RWPE1 (cell line): ENCODE measurements at regions not wholly inside any gene's neighbourhood (a gene's known extent, or its start where the extent isn't known, plus 50 kb on each side); places are given as distances from the start of the nearest gene placed in this dataset.

ENCODE experiments used
- CTCF ChIA-PET: fragments of 350-600 bp; sonication (Branson Sonifier 250); formaldehyde crosslinking; extraction: SDS; loops from one replicate; lab custom pipeline; 2021; lab: Yijun Ruan, JAX
- POLR2A ChIA-PET: fragments of 400-600 bp; formaldehyde crosslinking; extraction: SDS; loops from one replicate; lab custom pipeline; 2020; ENCODE audit warnings: antibody characterized with exemption; ENCODE audit not compliant: low non-redundant PET; lab: Yijun Ruan, JAX
- DNase-seq: peaks from one replicate; pipeline ENCODE4 v3.0.0; 2012; ENCODE audit warnings: low spot score
- H3K27ac ChIP-seq: fragments of 450-650 bp; 2 replicates; pipeline ENCODE4 v1.5.1; 2017
- CTCF ChIP-seq: fragments of 450-650 bp; conservative IDR thresholded peaks from 2 replicates; pipeline ENCODE4 v1.5.1; 2017; ENCODE audit warnings: low read depth, mild to moderate bottlenecking

- CTCF ChIA-PET, result no interaction called here
- H3K27ac ChIP-seq, result no peak overlapping the region
- POLR2A ChIA-PET, result no interaction called here
- no peak for DNase-seq
- no peak for TF ChIP-seq CTCF
Observed at GRCh38 chr4:15368856-15369255, 59.0 kb upstream of the C1QTNF7 start.

GRCh38 chr4:15370296-15370695, 57.5 kb upstream of the C1QTNF7 start:
- H3K27ac ChIP-seq, result no peak overlapping the region
- CTCF ChIA-PET, result no interaction called here
- DNase-seq, result no peak
- POLR2A ChIA-PET, result no interaction called here
- no peak for TF ChIP-seq CTCF

GRCh38 chr4:15373363-15373762, 54.5 kb upstream of the C1QTNF7 start:
- TF ChIP-seq CTCF, result no peak
- CTCF ChIA-PET, result no interaction called here
- POLR2A ChIA-PET, result no interaction called here
- DNase-seq, result no peak
- H3K27ac ChIP-seq, result no peak overlapping the region

- POLR2A ChIA-PET, result no interaction called here
- DNase-seq, result no peak
- CTCF ChIA-PET, result no interaction called here
- H3K27ac ChIP-seq, result no peak overlapping the region
- no peak for TF ChIP-seq CTCF
Observed at GRCh38 chr4:15374656-15375055, 53.2 kb upstream of the C1QTNF7 start.

- no peak for TF ChIP-seq CTCF
- ChIA-PET CTCF (interaction anchor here (0.5 kb wide), 1 partner anchor 20 kb away, joined by 7 read pairs; no protein-coding TSS in a partner anchor), POLR2A (no interaction called here)
- DNase-seq, result no peak
- H3K27ac ChIP-seq, result no peak overlapping the region
Observed at GRCh38 chr4:15375667-15376066, 52.2 kb upstream of the C1QTNF7 start.

GRCh38 chr4:15376145-15376544, 51.7 kb upstream of the C1QTNF7 start:
- DNase-seq, result no peak
- ChIA-PET CTCF (interaction anchor here (0.5 kb wide), 1 partner anchor 20 kb away, joined by 7 read pairs; no protein-coding TSS in a partner anchor), POLR2A (no interaction called here)
- no peak overlapping the region for H3K27ac ChIP-seq
- TF ChIP-seq CTCF, result no peak

GRCh38 chr4:15376594-15376993, 51.2 kb upstream of the C1QTNF7 start:
- DNase-seq, result peak; percentile 23
- H3K27ac ChIP-seq, result no peak overlapping the region
- POLR2A ChIA-PET, result no interaction called here
- CTCF ChIA-PET, result no interaction called here
- TF ChIP-seq CTCF, result no peak
